Hematopoietic multipotent progenitor cell treated with erythropoietin and hydrocortisone succinate and interleukin-3 and kit ligand, for 6 days (in vitro differentiated cells): ENCODE measurements at regions not wholly inside any gene's neighbourhood (a gene's known extent, or its start where the extent isn't known, plus 50 kb on each side); places are given as distances from the start of the nearest gene placed in this dataset.
A peak's percentile ranks its signal among the peaks of the same experiment; 100 is the strongest.

Experiments used
- DNase-seq: peaks from one replicate; pipeline ENCODE4 v3.0.0-alpha.2; 2015

DNA sequence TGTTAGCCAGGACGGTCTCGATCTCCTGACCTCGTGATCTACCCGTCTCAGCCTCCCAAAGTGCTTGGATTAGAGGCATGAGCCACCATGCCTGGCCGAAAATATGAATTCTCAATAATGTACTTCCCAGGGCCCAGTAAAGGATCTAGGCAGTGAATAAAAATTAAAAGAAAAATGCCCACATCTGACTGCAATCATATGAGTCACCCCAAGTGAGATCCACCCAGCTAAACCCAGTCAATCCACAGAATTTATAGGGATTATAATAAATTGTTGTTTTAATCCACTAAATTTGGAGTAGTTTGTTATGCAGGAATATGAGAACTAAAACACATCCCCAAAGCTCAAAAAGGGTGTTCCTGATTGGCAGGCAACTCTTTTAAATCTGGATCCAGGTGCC is 93.5 kb upstream of the STK39 start:
- DNase-seq, result no peak

DNA sequence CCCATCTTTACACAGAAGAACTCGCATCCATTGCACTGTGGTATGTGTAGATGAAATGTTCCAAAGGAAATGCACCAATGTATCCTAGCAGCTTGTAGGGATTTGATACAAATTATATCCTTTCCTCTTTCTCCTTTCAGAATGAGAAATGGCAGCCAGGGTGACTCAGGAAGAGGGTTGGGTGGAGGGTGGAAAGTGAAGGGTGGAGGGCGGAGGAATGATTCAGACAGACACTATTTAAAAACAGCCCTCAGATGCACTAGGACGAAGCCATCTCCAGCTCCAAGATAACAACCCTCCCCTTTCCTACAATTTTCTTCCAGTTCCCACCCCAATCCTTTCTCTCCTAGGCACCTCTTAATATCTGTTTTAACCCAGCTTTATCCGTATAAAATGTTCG is 96.2 kb upstream of the STK39 start:
- DNase-seq, result no peak

DNA sequence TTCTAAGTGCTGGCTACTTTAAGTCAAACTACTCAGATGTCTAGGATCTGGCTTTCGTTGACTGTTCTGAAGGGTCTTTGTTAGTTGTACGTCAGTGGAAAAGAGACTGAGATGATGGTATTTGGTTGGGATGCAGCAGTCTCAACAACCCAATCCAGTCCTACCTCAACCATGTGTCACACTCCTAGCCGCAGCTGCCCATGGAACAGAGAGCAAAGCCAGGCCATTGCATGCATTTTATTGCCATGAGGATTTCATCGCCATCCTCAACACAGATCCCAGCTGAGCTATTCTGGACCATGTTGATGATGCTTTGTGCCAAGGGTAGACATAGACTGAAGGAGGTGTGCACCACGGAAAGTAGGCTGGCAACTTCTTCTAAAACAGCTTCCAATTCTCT is 97.3 kb upstream of the STK39 start:
- no peak for DNase-seq

DNA sequence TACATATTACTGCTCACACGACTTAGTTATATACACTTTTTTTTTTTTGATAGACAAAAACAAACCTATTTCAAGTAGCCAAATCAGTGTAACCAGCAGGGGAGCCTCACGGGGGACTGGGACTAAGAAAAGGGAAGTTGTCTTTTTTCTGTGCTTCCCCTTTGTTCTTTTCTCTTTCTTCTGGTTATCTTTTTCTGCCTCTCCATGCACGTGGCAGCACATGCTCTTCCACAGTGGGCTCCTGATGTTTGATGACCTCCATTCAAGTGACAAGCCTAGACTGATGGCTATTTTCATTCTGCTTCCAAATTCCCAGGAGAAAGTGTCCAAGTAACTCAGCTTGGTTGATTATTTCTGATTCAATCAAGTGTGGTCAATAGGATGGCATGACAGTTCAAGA is 98.2 kb upstream of the STK39 start:
- peak; percentile 46 for DNase-seq

DNA sequence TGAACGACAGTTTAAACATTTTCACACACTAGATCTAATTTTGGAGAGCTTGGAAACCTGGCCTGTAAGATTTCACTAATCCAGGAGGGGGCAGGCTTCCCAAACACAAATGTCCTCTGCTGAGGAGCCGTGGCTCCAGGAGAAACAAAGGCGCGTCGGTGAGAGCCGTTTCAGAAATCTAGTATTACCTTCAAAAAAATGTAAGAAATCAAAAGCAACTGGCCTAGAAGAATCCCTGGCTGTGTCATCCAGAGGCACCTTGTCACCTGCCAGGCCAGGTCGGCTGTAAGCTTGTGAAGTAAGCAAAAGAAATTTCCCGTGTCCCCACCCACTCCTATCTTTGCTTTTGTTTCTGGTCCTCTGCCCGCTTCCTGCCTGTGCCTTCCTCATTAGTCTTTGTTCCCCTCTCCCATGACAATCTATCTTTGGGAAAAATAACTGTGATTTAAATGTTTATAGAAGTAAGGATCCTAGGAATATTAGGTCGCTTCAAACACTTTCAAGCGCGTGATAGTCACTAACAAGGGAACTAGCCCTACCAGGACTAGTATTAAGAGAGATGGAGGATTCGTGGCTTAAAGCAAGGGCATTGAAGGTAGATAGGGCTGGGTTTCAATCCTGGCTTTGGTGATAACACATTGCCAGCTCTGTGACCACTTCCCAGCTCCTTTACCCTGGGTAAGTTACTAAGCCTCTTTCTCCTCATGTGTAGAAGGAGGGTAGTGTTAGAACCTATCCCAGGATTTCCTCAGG is 99.5 kb upstream of the STK39 start:
- DNase-seq, result peak; percentile 87

DNA sequence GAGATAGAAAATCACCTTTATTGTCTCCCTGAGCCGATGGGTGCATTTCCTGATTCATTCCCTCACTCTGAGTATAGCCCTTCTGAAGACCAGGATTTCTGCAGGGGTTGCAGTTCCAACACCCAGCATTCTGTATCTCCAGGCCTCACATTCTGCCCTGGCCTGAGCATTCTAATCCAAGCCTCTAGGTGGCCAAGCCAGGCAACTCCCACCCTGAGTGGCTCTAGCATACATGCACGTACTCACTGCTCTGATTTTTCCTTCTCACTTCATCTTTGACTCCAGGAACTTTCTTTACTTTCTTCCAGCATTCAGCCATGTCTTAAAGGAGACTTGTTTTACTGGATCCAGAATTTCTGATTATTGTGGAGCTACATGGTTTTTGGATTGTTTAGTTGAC is 100.7 kb upstream of the STK39 start:
- DNase-seq, result peak; percentile 73

DNA sequence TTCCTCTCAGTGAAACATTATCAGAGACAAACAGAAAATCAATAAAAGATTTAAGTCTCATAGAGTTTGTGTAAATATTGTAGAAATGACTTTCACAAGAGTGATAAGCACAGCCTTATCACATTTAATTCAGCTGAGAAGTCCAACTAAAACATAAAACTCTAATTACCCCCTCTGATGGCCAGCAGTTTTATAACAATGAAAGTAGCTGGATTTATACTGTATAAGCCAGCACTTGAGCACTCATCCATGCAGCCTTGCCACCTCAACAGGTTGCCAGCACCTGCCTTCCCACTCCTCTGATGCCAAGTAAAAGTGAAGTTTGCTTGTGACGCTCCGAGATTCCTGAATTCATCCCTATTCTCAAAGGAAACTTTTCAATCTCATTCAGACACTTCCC is 103.0 kb upstream of the STK39 start:
- DNase-seq, result peak; percentile 30

DNA sequence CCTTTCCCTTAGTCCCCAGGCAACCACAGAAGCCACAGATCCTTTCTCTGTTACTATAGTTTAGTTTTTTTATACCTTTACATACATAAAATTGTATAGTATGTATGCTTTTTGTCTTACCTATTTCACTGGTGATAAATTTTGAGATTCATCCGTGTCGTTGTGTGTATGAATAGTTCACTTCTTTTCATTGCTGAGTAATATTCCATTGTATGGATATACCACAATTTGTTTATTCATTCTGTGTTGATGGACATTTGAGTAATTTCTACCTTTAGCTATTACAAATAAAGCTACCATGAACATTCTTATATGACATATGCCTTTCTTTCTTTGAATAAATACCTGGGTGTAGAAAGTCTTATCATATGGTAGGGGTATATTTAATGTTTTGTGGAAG is 102.8 kb upstream of the CERS6 start:
- DNase-seq, result no peak

DNA sequence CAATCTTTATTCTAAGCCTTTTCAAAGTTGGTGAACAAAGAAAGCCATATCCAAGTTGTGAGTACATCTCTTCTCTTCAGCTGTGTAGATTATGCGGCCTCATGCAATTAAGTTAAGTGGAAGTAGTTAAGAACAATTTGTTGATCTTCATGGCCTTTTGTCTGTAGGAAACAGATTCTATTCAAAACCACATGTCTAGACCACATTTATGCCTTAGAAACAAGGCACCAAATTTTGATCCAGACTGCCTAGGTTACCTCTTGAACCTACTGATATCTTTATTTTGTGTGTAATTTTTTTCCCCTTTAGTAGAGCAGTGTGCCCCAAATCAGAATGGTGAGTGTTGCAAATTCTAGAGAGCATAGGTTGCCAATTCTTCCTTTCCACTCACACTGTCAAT is 101.6 kb upstream of the CERS6 start:
- peak; percentile 30 for DNase-seq

DNA sequence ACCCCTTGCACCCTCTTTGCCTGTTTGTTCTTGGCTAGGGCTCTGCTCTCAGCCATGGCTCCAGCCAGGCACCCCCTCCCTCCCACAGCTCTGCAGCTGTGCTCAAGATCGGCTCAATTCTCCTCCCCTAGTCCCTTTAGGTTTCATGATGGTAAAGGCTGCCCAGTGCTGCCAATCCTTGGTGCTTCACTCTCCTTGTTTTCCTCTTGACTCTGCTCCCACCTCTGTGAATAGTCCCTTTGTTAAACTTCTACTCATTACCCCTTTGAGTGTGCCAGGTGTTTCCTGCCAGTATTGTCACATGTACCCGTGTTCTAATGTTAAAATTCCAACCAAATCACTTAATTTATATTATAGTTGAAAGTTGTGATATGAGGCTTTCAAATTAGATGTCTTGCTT is 101.0 kb upstream of the CERS6 start:
- no peak for DNase-seq

DNA sequence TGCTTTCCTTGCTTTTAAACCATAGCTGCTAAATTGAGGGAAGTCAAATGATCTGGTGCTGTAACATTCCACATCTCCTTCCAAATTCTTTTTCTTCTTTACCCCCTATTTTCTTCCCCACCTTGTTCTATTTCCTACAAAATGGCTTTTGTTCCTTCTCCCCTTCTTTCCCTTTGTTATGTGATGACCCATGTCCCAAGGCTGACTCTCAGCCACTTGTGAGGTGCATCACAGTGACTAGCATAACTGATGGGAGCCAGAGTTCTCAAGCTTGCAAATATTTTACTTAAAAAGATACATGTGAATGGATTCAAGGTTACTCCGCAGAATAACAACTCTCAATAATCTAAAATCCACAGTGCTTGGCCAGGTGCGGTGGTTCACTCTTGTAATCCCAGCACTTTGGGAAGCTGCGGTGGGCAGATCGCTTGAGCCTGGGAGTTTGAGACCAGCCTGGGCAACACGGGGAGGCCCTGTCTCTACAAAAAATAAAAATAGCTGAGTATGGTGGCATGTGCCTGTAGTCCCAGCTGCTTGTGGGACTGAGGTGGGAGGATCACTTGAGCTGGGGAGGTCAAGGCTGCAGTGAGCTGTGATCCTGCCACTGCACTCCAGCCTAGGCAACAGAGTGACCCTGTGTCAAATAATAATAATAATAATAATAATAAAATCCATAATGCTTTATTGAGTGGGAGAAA is 100.1 kb upstream of the CERS6 start:
- DNase-seq, result no peak

DNA sequence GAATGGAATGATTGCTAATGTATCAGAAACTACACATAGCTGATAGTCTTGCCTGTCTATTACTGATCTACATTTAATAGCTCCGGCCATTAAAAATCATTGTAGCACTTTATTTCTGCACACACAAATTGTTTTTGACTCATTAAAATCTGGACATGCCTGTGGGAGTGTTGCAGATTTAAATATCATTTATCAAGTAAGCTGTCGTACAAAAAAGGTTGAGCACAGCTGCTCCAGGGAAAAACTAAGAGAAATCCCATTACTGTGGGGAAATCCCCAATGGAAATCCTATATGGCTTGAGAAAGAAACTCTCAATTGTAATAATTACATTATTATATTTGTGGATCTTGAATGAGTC is 99.6 kb upstream of the CERS6 start:
- no peak for DNase-seq

DNA sequence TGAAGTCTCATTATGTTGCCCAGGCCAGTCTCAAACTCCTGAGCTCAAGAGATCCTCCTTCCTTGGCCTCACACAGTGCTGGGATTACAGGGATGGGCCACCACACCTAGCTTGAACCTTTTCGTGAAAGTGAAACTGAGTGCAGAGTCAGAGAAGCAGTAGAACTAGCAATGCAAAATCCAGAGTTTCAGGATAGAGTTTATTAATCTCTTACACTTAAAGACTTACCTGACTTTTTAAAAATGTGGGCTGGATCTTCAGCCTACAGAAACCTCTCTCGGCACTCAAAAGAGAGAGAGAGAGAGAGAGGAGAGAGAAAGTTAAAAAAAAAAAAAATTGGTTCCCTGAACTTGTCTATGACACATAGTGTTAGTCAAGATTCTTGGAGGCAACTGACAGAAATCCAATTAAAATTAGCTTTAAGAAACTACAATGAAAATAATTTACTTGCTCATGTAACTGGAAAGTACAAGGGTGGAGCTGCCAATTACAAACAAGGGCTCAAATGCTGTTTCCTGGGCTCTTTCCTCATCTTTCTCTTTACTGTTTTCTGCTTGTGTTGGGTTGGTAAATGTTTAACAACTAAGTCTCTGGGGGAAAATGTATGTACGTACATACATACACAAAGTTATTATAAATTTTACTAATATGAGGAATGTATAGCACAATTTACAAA is 98.1 kb upstream of the CERS6 start:
- no peak for DNase-seq

DNA sequence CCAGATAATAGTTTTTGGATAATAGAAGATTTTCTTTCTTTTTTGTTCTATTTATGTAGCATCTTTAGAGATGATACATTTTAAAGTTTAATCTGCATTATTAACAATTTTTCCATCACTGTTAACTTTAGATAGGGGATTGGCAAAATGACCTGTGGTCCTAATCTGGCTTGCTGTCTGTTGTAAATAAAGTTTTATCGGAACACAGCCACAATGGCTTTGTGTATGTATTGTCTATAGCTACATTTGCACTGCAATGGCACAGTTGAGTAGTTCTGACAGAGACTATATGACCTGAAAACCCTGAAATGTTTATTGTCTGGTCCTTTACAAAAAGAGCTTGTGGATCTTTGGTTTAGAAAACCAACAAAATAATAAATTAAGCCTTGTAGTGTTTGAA is 97.0 kb upstream of the CERS6 start:
- no peak for DNase-seq

DNA sequence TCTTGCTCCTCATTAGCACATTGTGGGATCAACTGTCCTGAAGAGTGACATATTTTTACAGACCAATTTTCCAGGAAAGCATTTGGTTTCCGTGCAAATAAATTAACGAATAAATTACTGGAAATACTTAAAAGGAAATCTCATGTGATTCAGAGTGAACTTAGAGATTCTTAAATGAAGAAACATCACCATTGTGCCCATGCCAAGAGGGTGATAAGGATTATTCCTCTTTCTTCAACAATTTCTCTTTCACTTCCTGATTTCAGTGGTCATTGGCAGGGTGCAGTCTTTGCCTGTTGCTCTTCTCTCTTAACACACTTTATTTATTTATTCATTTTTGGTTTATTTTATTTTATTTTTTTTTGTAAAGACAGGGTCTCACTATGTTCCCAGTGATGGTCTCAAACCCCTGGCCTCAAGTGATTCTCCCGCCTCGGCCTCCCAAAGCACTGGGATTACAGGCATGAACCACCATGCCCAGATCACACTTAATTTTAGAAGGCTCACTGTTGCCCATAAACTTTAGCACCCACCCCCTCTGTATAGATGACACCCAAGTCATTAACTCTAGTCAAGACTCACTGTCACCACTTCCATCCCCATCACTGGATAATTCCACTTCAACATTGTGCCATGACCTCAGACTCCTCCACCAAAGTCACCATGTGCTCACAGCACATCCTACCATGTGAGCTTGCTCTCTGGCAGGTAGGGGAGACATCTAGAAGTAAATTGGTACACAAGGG is 92.6 kb upstream of the CERS6 start:
- peak; percentile 24 for DNase-seq

DNA sequence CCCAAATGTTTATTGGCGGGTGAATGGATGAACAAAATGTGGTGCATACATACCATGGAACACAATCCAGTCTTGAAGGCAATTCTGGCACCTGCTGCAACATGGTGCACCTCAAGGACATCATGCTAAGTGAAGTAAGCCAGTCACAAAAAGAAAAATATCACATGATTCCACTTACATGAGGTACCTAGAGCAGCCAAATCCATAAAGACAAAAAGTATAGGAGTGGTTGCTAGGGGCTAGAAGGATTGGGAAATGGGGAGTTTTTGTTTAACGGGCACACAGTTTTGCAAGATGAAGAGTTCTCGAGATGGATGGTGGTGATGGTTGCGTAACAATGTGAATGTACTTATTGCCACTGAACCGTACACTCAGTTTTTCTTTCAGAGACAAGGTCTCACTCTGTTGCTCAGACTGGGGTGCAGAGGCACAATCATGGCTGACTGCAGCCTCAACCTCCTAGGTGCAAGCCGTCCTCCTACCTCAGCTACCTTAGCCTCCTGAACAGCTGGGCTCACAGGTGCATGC is 90.9 kb upstream of the CERS6 start:
- no peak for DNase-seq

DNA sequence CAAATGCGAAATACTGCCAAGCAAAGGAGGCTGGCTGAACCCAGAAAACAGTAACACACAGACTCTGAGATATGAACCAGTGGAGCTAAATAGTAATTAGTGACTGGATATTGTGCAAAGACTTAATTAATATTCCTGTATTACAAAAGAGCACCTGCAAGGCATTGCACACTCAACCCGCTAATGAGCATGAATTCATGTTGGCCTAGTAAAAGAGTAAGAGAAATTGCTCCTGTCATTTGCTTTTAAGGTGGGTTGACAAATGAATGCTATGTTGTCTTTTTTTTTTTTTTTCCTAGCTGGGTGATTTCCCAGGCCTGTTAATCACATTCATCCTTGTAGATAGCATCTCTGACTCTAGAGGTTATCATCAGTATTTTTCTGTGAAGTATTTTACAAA is 87.0 kb upstream of the CERS6 start:
- DNase-seq, result no peak

DNA sequence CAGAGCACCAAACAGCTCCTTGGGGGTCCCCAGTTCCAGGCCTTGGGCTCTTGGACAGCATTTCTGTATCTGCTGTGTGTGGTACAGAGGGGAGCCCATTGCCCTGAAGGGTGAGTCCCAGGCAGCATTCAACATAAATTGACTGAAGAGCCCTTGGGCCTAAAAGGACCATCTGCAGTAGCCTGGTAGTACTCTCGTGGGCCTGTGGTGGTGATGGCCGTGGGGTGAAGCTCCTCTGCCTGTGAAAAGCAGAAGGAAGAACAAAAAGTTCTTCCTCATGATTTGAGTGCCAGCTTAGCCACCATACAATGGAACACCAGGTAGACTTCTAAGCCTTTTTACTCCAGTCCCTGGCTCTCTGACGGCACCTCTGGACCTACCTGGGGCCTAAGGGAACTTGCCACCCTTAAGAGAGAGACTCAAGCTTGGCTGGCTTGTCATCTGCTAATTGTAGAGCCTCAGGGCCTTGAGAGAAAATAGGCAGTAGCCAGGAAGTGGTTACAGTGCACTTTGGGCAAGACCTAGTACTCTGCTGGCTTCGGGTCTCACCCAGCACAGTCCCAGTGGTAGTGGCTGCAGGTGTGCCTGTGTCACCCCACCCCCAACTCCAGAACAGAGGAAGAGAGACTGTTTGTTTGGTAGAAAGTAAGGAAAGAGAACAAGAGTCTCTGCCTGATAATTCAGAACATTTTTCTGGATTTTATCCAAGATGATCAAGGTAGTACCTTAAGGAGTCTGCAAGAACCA is 84.6 kb upstream of the CERS6 start:
- DNase-seq, result no peak

DNA sequence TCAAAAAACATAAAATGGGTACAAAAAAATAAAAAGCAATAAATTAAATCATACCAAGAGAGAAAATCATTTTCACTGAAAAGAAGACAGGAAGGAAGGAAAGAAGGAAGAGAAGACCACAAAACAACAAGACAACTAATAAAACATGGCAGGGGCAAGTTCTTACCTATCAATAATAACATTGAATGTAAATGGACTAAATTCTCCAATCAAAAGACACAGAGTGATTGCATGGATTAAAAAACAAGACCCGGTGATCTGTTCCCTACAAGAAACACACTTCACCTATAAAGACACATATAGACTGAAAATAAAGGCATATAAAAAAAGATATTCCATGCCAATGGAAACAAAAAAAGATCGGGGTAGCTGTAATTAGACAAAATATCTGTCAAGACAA is 82.6 kb upstream of the CERS6 start:
- no peak for DNase-seq

DNA sequence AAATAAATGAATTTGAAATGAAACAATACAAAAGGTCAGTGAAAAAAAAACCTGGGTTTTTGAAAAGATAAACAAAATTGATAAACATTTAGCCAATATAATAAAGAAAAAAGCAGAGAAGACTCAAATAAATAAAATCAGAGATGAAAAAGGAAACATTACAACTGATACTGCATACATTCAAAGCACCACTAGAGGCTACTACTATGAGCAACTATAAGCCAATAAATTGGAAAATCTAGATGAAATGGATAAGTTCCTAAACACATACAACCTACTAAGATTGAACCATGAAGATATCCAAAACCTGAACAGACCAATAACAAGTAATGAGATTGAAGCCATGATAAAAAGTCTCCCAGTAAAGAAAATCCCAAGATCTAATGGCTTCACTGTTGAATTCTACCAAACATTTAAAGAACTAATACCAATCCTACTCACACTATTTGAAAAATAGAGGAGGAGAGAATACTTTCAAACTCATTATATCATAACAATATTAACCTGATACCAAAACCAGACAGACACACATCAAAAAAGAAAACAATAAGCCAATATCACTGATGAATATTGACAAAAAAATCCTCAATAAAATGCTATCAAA is 80.8 kb upstream of the CERS6 start:
- no peak for DNase-seq

DNA sequence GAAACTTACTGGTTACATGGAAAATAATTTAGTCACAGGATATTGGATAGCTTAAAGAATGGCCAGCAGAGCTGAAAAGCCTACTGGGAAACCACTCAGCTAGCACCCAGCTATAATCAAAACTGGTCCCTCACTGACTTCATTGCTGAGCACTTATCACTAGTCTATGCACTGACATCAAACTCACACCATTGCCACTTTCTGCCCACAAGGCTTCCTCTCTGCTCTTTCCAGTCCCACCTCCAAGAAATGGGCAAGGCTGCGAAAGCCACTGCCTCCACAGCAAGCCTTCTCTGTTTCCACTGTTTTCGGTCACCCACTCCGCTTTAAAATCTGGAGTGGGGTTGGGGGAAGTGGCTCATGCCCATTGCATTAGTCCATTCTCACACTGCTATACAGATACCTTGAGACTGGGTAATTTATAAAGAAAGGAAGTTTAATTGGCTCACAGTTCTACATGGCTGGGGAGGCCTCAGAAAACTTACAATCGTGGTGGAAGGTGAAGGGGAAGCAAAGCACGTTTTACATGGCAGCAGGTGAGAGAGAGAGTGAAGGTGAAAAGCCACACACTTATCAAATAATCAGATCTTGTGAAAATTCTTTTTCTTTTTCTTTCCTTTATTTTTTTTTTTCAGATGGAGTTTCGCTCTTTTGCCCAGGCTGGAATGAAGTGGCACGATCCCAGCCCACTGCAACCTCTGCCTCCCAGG is 77.0 kb upstream of the CERS6 start:
- no peak for DNase-seq

DNA sequence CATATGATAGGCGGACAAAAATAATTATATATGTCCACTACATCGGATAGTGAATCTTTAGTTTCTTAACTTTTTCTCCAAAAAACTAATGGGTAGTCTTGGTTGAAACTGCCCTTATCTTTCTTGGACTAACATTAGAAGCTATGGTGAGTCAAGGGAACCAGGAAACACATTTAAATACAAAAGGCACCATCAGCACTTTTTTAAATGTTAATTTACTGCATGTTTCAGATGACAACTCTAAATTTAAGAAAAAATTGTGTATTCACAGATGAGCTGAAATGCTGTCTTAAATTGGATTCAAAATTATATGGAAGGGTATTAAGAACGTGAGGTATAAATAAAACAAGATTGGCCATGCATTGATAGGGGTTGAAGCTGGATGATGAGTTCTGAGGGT is 75.6 kb upstream of the CERS6 start:
- no peak for DNase-seq
